ENCODE measurements at regions not wholly inside any gene's neighbourhood (a gene's known extent, or its start where the extent isn't known, plus 50 kb on each side); places are given as distances from the start of the nearest gene placed in this dataset.

DNA sequence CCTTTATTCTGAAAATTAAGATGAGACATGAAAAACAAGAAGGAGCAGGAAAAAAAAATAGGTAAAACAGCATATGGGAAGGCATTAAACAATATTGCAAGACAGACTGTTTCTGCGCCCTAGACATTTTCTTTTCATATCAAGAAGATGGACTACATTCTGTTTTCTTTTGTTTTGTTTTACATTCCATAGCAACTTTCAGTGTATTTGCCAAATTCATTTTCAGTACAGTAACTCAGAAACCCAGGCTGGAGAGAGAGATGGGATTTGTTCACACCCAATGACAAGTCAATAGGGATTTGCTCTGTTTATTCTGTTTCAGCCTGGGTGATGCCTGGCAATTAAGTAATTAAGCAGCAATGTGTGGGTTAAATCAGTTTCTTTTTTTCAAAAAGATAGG lies 892.8 kb upstream of the DIAPH2 start (continued):
- no peak for TF ChIP-seq MAFK (IDR thresholded peaks at IDR 0.05; ENCODE audit: low read depth, low read length)
- TF ChIP-seq, protein P1, sequence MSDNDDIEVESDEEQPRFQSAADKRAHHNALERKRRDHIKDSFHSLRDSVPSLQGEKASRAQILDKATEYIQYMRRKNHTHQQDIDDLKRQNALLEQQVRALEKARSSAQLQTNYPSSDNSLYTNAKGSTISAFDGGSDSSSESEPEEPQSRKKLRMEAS (IDR thresholded peaks at IDR 0.05), result no peak
- no peak for TF ChIP-seq CBX8 (IDR thresholded peaks at IDR 0.05; ENCODE audit: borderline replicate concordance, low read depth, low read length)
- no peak for TF ChIP-seq POLR2A (IDR thresholded peaks at IDR 0.05; ENCODE audit: control extremely low read depth in 1 of 2, low read depth in 2 of 2, low read length in 2 of 2)
- no peak for TF ChIP-seq KDM1A (IDR thresholded peaks at IDR 0.05; ENCODE audit: borderline replicate concordance, low read length)
- TF ChIP-seq NRF1 (IDR thresholded peaks at IDR 0.05; ENCODE audit: low read depth, low read length), result no peak
- no peak for TF ChIP-seq TEAD4 (IDR thresholded peaks at IDR 0.05; ENCODE audit: low read depth, low read length)
- TF ChIP-seq KDM5A (IDR thresholded peaks at IDR 0.05; ENCODE audit: low read length), result no peak

Data from H1 (cell line).